ENCODE measurements at regions not wholly inside any gene's neighbourhood (a gene's known extent, or its start where the extent isn't known, plus 50 kb on each side); places are given as distances from the start of the nearest gene placed in this dataset.
A peak's percentile ranks its signal among the peaks of the same experiment; 100 is the strongest.
"Not testable (repeated sequence)": the region's sequence is repeated elsewhere in the genome, so short reads cannot be mapped to it uniquely, and the experiment has no call there.

DNA sequence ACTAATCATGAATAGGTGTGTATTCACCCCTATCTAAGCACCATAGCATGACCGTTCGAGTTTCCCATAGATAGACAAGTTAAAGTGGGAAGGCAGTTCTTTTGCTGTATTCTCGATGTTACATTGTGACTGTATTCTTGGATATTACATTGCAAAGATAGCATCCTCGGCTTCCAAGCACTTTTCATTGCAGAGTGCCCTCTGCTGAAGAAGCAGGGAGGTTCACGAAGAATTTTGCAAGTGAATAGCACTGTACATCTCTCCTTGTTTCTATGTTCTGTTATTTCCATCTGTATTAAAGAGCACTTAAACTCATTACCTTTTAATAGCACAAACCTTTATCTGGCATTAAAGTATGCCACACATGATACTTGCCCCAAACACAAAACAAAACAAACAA, 426.7 kb upstream of the ARX start:
- no peaks in the 10 kb centered on the region for H3K9me3 ChIP-seq (ENCODE audit: control insufficient read depth in 2 of 2, low read length in 2 of 2)
- H3K27ac Mint-ChIP-seq = no peak overlapping the region
- no peaks in the 10 kb centered on the region for H3K36me3 ChIP-seq (ENCODE audit: control insufficient read depth, insufficient read depth, low read length)
- H3K27ac ChIP-seq (ENCODE audit: insufficient read depth, low read length, poor library complexity, severe bottlenecking) = no peak overlapping the region
- no peaks in the 10 kb centered on the region for H3K4me1 Mint-ChIP-seq
- no peaks in the 10 kb centered on the region for H3K36me3 Mint-ChIP-seq
- H3K9me3 Mint-ChIP-seq = peaks cover 0 to 3% (median 0%) of the 10 kb centered on the region in 7 donors
- no peaks in the 10 kb centered on the region for H3K4me1 ChIP-seq (ENCODE audit: control insufficient read depth, insufficient read depth, low read length, poor library complexity, severe bottlenecking)
- DNase-seq (no peak), ATAC-seq (ENCODE audit: low read depth in 2 of 2) (no peak)
- H3K4me3 Mint-ChIP-seq = no peak overlapping the region
- no peaks in the 10 kb centered on the region for H3K27me3 ChIP-seq (ENCODE audit: control insufficient read depth, insufficient read depth, low read length)
- H3K4me3 ChIP-seq (ENCODE audit: low read depth, low read length) = no peak overlapping the region
- H3K27me3 Mint-ChIP-seq = no peaks in the 10 kb centered on the region

DNA sequence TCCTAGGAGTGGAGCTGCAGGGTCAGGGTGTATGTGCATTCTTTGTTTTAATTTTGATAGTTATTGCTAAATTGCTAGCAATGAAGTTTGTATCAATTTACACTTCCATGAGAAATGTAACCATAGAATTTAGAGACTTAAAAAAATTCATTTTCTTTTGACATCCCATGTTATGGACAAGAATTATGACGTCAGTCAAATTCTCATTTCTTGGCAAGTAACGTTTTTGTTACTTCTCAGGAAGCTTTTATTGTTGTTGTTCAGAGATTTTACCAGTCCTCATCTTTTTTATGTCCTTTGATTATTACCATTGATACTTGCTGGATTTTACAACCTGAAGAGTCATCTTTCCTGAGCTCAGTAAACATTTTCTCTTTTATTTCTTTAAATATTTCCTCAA, 417.5 kb upstream of the ARX start:
- H3K9me3 ChIP-seq (ENCODE audit: control insufficient read depth in 2 of 2, low read length in 2 of 2) = no peaks in the 10 kb centered on the region
- Mint-ChIP-seq H3K36me3 (no peaks in the 10 kb centered on the region), H3K9me3 (peaks cover 0 to 4% (median 0%) of the 10 kb centered on the region in 7 donors), H3K27ac (no peak overlapping the region), H3K27me3 (no peaks in the 10 kb centered on the region), H3K4me3 (no peak overlapping the region), H3K4me1 (no peaks in the 10 kb centered on the region)
- no peak overlapping the region for H3K27ac ChIP-seq (ENCODE audit: insufficient read depth, low read length, poor library complexity, severe bottlenecking)
- no peak overlapping the region for H3K4me3 ChIP-seq (ENCODE audit: low read depth, low read length)
- no peaks in the 10 kb centered on the region for H3K36me3 ChIP-seq (ENCODE audit: control insufficient read depth, insufficient read depth, low read length)
- H3K27me3 ChIP-seq (ENCODE audit: control insufficient read depth, insufficient read depth, low read length) = no peaks in the 10 kb centered on the region
- no peaks in the 10 kb centered on the region for H3K4me1 ChIP-seq (ENCODE audit: control insufficient read depth, insufficient read depth, low read length, poor library complexity, severe bottlenecking)
- no peak for DNase-seq
- no peak for ATAC-seq (ENCODE audit: low read depth in 2 of 2)

DNA sequence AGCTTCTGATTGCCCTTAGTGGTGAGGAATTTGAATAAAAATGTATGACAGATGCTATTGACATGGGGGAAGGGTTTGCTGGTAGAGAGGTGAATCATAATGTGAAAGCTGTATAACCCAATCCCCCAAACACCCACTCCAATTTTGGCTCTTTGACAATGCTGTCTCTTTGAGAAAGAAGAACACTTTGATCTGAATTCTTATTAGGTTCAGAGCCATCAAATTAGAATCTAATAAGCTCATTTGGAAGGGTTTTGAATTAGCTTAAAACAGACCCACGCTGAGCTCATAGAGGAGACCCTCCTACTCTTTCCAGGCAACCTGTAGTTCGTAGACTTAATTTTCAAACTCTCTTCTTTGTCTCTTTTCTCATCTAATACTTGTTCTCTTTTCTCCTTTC, 416.6 kb upstream of the ARX start:
- no peak for DNase-seq
- no peak overlapping the region for H3K4me3 Mint-ChIP-seq
- H3K27ac Mint-ChIP-seq = peak overlapping the region in 1 of 3 donors; percentile 48
- Histone ChIP-seq H3K9me3 (ENCODE audit: control insufficient read depth in 2 of 2, low read length in 2 of 2) (no peaks in the 10 kb centered on the region), H3K27ac (ENCODE audit: insufficient read depth, low read length, poor library complexity, severe bottlenecking) (no peak overlapping the region), H3K36me3 (ENCODE audit: control insufficient read depth, insufficient read depth, low read length) (no peaks in the 10 kb centered on the region), H3K4me1 (ENCODE audit: control insufficient read depth, insufficient read depth, low read length, poor library complexity, severe bottlenecking) (no peaks in the 10 kb centered on the region), H3K27me3 (ENCODE audit: control insufficient read depth, insufficient read depth, low read length) (no peaks in the 10 kb centered on the region), H3K4me3 (ENCODE audit: low read depth, low read length) (no peak overlapping the region)
- H3K9me3 Mint-ChIP-seq = peaks cover 0 to 4% (median 0%) of the 10 kb centered on the region in 7 donors
- no peak for ATAC-seq (ENCODE audit: low read depth in 2 of 2)
- no peaks in the 10 kb centered on the region for H3K4me1 Mint-ChIP-seq
- no peaks in the 10 kb centered on the region for H3K36me3 Mint-ChIP-seq
- H3K27me3 Mint-ChIP-seq = no peaks in the 10 kb centered on the region

DNA sequence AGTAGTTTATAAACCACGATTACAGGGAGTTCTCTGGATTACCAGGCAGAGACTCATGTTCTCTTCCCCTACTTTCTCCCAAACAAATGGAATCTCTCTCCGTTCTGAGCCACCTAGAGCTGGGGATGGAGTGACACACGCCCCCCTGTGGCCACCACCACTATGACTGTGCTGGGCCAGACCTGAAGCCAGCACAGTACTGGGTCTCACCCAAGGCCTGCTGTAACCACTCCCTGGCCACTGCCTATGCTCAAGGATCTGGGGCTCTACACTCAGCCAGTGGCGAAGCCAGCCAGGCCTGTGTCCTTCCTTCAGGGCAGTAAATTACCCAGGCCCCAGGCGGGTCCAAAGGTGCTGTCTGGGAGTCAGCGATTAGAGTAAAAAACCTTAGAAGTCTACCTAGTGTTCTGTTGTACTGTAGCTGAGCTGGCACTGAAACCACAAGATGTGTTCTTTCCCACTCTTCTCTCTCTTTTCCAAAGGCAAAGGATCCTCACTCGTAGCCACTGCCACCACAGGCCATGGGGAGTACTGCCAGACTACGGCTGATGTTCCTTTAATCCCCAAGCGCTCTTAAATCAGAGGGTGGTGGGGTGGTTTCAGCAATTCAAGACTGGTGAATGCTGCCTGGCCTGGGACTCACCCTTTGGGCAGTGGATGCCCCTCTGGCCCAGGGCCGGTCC, 412.2 kb upstream of the ARX start:
- no peaks in the 10 kb centered on the region for H3K9me3 ChIP-seq (ENCODE audit: control insufficient read depth in 2 of 2, low read length in 2 of 2)
- DNase-seq = no peak

DNA sequence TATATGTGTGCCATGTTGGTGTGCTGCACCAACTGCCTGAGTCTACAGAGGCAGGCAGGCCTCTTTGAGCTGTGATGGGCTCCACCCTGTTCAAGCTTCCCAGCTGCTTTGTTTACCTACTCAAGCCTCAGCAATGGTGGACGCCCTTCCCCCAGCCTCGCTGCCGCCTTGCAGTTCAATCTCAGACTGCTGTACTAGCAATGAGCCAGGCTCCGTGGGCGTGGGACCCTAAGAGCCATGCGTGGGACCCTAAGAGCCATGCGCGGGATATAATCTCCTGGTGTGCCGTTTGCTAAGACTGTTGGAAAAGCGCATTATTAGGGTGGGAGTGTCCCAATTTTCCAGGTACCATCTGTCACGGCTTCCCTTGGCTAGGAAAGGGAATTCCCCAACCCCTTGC, 388.4 kb upstream of the ARX start:
- not testable (repeated sequence) for DNase-seq; H3K4me1 ChIP-seq (ENCODE audit: control insufficient read depth, insufficient read depth, low read length, poor library complexity, severe bottlenecking); H3K36me3 ChIP-seq (ENCODE audit: control insufficient read depth, insufficient read depth, low read length); H3K27me3 ChIP-seq (ENCODE audit: control insufficient read depth, insufficient read depth, low read length); H3K27ac Mint-ChIP-seq; H3K4me1 Mint-ChIP-seq; H3K27ac ChIP-seq (ENCODE audit: insufficient read depth, low read length, poor library complexity, severe bottlenecking); H3K4me3 ChIP-seq (ENCODE audit: low read depth, low read length); H3K9me3 Mint-ChIP-seq; H3K4me3 Mint-ChIP-seq; ATAC-seq (ENCODE audit: low read depth in 2 of 2); H3K27me3 Mint-ChIP-seq; H3K36me3 Mint-ChIP-seq; H3K9me3 ChIP-seq (ENCODE audit: control insufficient read depth in 2 of 2, low read length in 2 of 2)

More for the DNA sequence above, 412.2 kb upstream of the ARX start:
- peaks cover 0 to 7% (median 3%) of the 10 kb centered on the region in 7 donors for H3K9me3 Mint-ChIP-seq
- H3K27me3 ChIP-seq (ENCODE audit: control insufficient read depth, insufficient read depth, low read length) = no peaks in the 10 kb centered on the region
- no peaks in the 10 kb centered on the region for H3K4me1 Mint-ChIP-seq
- no peaks in the 10 kb centered on the region for H3K27me3 Mint-ChIP-seq
- no peak for ATAC-seq (ENCODE audit: low read depth in 2 of 2)
- no peak overlapping the region for H3K4me3 ChIP-seq (ENCODE audit: low read depth, low read length)
- H3K27ac Mint-ChIP-seq = no peak overlapping the region
- no peak overlapping the region for H3K27ac ChIP-seq (ENCODE audit: insufficient read depth, low read length, poor library complexity, severe bottlenecking)
- H3K36me3 Mint-ChIP-seq = no peaks in the 10 kb centered on the region
- H3K36me3 ChIP-seq (ENCODE audit: control insufficient read depth, insufficient read depth, low read length) = no peaks in the 10 kb centered on the region
- H3K4me3 Mint-ChIP-seq = no peak overlapping the region
- no peaks in the 10 kb centered on the region for H3K4me1 ChIP-seq (ENCODE audit: control insufficient read depth, insufficient read depth, low read length, poor library complexity, severe bottlenecking)

DNA sequence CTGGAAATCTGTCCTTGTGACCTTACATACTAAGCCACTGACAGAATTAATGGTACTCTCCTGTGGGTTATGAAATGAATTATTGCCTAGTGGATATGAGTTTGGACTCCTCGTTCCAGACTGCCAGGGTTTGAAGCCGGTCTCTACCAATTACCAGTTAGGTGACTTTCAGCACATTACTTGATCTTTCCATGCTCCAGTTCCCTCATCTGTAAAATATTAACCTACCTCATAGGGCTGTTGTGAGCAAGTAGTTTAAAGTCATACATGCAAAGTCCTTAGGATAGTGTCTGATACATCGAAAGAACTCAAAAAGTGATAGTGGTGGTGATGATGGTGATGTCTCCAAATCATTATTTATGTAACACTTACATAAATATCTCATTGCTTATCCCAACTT, 373.5 kb upstream of the ARX start:
- Mint-ChIP-seq H3K27ac (no peak overlapping the region), H3K9me3 (peaks cover 0 to 11% (median 1%) of the 10 kb centered on the region in 7 donors), H3K27me3 (peaks cover 4% of the 10 kb centered on the region), H3K4me1 (no peaks in the 10 kb centered on the region), H3K4me3 (no peak overlapping the region), H3K36me3 (no peaks in the 10 kb centered on the region)
- H3K27me3 ChIP-seq (ENCODE audit: control insufficient read depth, insufficient read depth, low read length) = no peaks in the 10 kb centered on the region
- H3K27ac ChIP-seq (ENCODE audit: insufficient read depth, low read length, poor library complexity, severe bottlenecking) = no peak overlapping the region
- H3K4me1 ChIP-seq (ENCODE audit: control insufficient read depth, insufficient read depth, low read length, poor library complexity, severe bottlenecking) = no peaks in the 10 kb centered on the region
- ATAC-seq (ENCODE audit: low read depth in 2 of 2) (no peak), DNase-seq (no peak)
- no peaks in the 10 kb centered on the region for H3K9me3 ChIP-seq (ENCODE audit: control insufficient read depth in 2 of 2, low read length in 2 of 2)
- H3K36me3 ChIP-seq (ENCODE audit: control insufficient read depth, insufficient read depth, low read length) = no peaks in the 10 kb centered on the region
- no peak overlapping the region for H3K4me3 ChIP-seq (ENCODE audit: low read depth, low read length)

DNA sequence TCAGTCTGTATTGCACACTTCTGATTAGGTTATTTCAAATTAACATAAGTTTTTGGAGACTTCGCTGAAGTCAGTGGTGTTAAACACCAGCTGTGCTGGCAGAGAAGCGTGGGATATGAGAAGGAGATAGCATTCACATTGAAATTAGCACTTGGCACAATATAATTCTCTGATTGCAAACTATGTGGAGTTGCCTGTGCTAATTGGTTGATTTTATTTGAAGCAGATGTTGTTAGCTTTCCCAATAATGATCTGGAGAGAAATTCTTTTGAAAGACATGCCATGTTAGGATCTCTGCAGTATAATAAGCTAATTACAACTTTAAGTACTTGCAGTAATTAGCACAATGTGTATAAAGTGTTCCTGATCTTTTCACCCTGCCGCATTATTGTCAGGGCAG, 367.4 kb upstream of the ARX start:
- Histone ChIP-seq H3K4me3 (ENCODE audit: low read depth, low read length) (no peak overlapping the region), H3K27me3 (ENCODE audit: control insufficient read depth, insufficient read depth, low read length) (no peaks in the 10 kb centered on the region), H3K4me1 (ENCODE audit: control insufficient read depth, insufficient read depth, low read length, poor library complexity, severe bottlenecking) (no peaks in the 10 kb centered on the region), H3K36me3 (ENCODE audit: control insufficient read depth, insufficient read depth, low read length) (no peaks in the 10 kb centered on the region), H3K9me3 (ENCODE audit: control insufficient read depth in 2 of 2, low read length in 2 of 2) (no peaks in the 10 kb centered on the region), H3K27ac (ENCODE audit: insufficient read depth, low read length, poor library complexity, severe bottlenecking) (no peak overlapping the region)
- no peak overlapping the region for H3K4me3 Mint-ChIP-seq
- peaks cover 0 to 10% (median 0%) of the 10 kb centered on the region in 7 donors for H3K9me3 Mint-ChIP-seq
- H3K36me3 Mint-ChIP-seq = no peaks in the 10 kb centered on the region
- ATAC-seq (ENCODE audit: low read depth in 2 of 2) = no peak
- no peak overlapping the region for H3K27ac Mint-ChIP-seq
- H3K27me3 Mint-ChIP-seq = peaks cover 4% of the 10 kb centered on the region
- DNase-seq = no peak
- no peaks in the 10 kb centered on the region for H3K4me1 Mint-ChIP-seq

DNA sequence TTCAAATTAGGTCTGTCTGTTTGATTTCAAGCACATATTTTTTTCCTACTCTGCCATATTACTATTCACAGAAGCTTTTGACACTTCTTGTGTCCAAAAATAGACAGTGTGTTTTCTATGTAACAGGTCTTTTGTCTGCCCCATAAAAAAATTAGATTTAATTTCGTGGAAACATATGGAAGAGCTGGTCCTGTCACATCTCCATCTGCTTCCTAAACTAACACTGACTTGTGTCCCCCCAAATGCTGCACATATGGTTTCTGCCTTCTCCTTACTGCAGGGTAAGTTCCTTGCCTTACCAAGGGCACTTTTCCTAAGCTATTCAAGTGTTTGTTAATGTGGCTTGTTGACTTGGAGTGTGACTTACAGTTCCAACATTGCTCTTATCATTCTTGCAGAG, 340.7 kb upstream of the ARX start:
- no peaks in the 10 kb centered on the region for H3K36me3 Mint-ChIP-seq
- H3K4me1 Mint-ChIP-seq = no peaks in the 10 kb centered on the region
- Histone ChIP-seq H3K27me3 (ENCODE audit: control insufficient read depth, insufficient read depth, low read length) (no peaks in the 10 kb centered on the region), H3K36me3 (ENCODE audit: control insufficient read depth, insufficient read depth, low read length) (no peaks in the 10 kb centered on the region), H3K9me3 (ENCODE audit: control insufficient read depth in 2 of 2, low read length in 2 of 2) (no peaks in the 10 kb centered on the region), H3K27ac (ENCODE audit: insufficient read depth, low read length, poor library complexity, severe bottlenecking) (no peak overlapping the region), H3K4me3 (ENCODE audit: low read depth, low read length) (no peak overlapping the region), H3K4me1 (ENCODE audit: control insufficient read depth, insufficient read depth, low read length, poor library complexity, severe bottlenecking) (no peaks in the 10 kb centered on the region)
- H3K27me3 Mint-ChIP-seq = no peaks in the 10 kb centered on the region
- H3K27ac Mint-ChIP-seq = no peak overlapping the region
- H3K4me3 Mint-ChIP-seq = no peak overlapping the region
- H3K9me3 Mint-ChIP-seq = peaks cover 0 to 5% (median 2%) of the 10 kb centered on the region in 7 donors
- DNase-seq (no peak), ATAC-seq (ENCODE audit: low read depth in 2 of 2) (no peak)
